Calu3 (cell line): ENCODE measurements at regions not wholly inside any gene's neighbourhood (a gene's known extent, or its start where the extent isn't known, plus 50 kb on each side); places are given as distances from the start of the nearest gene placed in this dataset.

Experiments used
- BruUV-seq: library from RNA; stranded (reverse); fragments of 400-500 nt; replicated peaks from 2 replicates; lab custom pipeline; 2021; lab: Mats Ljungman, UMichigan
- CTCF ChIA-PET: fragments of 300-600 bp; sonication (Branson Sonifier 250); formaldehyde crosslinking; loops from one replicate; lab custom pipeline; 2022; ENCODE audit warnings: antibody characterized with exemption; lab: Charles Lee
- DNase-seq: peaks from one replicate; pipeline ENCODE4 v3.0.0; 2022
- H3K27ac Mint-ChIP-seq: one replicate; pipeline ENCODE4 v1.8.0; 2022; ENCODE audit warnings: mixed read lengths; ENCODE audit not compliant: unreplicated experiment
- H3K27me3 Mint-ChIP-seq: one replicate; pipeline ENCODE4 v1.8.0; 2022; ENCODE audit warnings: mixed read lengths; ENCODE audit not compliant: unreplicated experiment
- H3K36me3 Mint-ChIP-seq: one replicate; pipeline ENCODE4 v1.8.0; 2022; ENCODE audit warnings: mild to moderate bottlenecking, moderate library complexity, mixed read lengths; ENCODE audit not compliant: insufficient read depth, unreplicated experiment
- H3K4me1 Mint-ChIP-seq: one replicate; pipeline ENCODE4 v1.8.0; 2022; ENCODE audit warnings: mild to moderate bottlenecking, low read depth, mixed read lengths; ENCODE audit not compliant: unreplicated experiment
- H3K4me3 Mint-ChIP-seq: one replicate; pipeline ENCODE4 v1.8.0; 2022; ENCODE audit warnings: mild to moderate bottlenecking, low read depth, moderate library complexity, mixed read lengths; ENCODE audit not compliant: unreplicated experiment
- H3K9me3 Mint-ChIP-seq: one replicate; pipeline ENCODE4 v1.8.0; 2022; ENCODE audit warnings: low read depth, mixed read lengths; ENCODE audit not compliant: unreplicated experiment
- intact Hi-C: fragments of 100-400 bp; cut with micrococcal nuclease; formaldehyde crosslinking; loops from one replicate; pipeline ENCODE4 v1.10.0; 2022; ENCODE audit not compliant: unreplicated experiment
- TF ChIP-seq, protein P1 (sequence below): fragments of 200-600 bp; IDR thresholded peaks from one replicate; pipeline ENCODE4 v1.8.0; 2022; ENCODE audit warnings: antibody characterized with exemption; ENCODE audit not compliant: unreplicated experiment

DNA sequence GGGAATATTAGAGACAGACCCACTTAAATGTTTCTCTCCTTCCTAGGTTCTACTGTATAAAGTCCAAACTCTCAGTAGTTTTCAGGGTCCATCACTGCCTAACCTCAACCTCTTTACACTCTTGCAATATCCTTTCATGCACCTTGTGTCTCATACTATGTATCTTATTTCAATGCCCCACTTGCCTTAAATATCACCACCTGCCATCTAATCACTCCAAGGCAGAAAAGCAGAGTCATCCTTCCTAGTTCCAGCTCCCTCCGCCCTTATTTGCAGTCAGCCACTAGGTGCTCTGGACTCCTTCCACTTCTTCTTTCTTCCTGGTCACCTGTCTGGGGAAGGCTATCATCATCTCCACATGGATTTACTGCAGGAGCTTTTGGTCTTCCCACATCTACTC lies 322.0 kb downstream of the MFSD1 start:
- Mint-ChIP-seq H3K4me3 (no peak overlapping the region), H3K27ac (no peak overlapping the region), H3K4me1 (peaks cover 28% of the 10 kb centered on the region), H3K9me3 (peaks cover 5% of the 10 kb centered on the region), H3K27me3 (no peaks in the 10 kb centered on the region), H3K36me3 (peaks cover 5% of the 10 kb centered on the region)
- BruUV-seq, result no TSS peak
- TF ChIP-seq, protein P1, sequence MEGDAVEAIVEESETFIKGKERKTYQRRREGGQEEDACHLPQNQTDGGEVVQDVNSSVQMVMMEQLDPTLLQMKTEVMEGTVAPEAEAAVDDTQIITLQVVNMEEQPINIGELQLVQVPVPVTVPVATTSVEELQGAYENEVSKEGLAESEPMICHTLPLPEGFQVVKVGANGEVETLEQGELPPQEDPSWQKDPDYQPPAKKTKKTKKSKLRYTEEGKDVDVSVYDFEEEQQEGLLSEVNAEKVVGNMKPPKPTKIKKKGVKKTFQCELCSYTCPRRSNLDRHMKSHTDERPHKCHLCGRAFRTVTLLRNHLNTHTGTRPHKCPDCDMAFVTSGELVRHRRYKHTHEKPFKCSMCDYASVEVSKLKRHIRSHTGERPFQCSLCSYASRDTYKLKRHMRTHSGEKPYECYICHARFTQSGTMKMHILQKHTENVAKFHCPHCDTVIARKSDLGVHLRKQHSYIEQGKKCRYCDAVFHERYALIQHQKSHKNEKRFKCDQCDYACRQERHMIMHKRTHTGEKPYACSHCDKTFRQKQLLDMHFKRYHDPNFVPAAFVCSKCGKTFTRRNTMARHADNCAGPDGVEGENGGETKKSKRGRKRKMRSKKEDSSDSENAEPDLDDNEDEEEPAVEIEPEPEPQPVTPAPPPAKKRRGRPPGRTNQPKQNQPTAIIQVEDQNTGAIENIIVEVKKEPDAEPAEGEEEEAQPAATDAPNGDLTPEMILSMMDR, result no peak
- CTCF ChIA-PET, result no interaction called here
- intact Hi-C loops, result loop anchor here (5.0 kb wide), 1 partner anchor 178 kb away; no protein-coding TSS in a partner anchor
- DNase-seq, result no peak

DNA sequence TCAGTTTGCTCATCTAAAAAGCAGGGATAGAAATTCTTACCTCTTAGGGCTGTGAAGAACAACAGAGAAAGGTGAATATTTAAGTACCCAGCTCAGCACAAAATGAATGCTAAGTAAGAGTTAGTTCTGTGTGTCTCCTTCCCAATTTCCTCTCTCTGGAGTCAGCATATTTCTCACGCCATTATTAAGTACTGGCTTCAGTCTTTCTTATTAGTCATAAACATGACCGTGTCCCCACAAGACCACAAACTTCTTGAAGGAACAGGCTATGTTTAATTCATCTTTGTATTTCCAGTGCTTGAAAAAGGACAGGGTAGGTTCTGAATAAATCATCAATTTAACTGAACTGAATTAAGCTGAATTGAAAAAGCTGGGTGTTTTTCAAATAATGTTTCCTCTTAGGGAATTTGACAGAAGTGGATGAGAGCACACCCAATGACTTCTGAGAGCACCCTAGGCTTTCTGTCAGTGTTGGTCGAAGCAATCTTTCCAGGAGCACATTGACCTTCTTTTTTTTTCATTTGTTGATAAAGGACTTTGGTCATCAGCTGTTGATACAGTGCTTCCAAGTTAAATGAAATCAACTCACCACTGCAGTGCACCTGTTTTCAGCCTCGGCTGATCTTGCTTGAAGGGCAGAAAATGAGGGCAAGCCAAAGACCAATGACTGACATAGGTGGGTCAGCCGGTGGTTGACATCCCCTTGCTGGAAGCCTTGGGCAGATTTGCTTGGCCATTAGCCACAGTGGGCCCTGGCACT lies 324.6 kb downstream of the MFSD1 start:
- no peak for DNase-seq
- intact Hi-C loops, result no loop called here
- Mint-ChIP-seq H3K9me3 (peaks cover 5% of the 10 kb centered on the region), H3K4me3 (no peak overlapping the region), H3K36me3 (peaks cover 5% of the 10 kb centered on the region), H3K4me1 (peaks cover 46% of the 10 kb centered on the region), H3K27ac (no peak overlapping the region), H3K27me3 (no peaks in the 10 kb centered on the region)
- TF ChIP-seq, protein P1, result no peak
- BruUV-seq, result no TSS peak
- CTCF ChIA-PET, result interaction anchor here (0.7 to 0.8 kb wide), 2 partner anchors 15 to 32 kb away, joined by 3 to 5 read pairs; no protein-coding TSS in a partner anchor

DNA sequence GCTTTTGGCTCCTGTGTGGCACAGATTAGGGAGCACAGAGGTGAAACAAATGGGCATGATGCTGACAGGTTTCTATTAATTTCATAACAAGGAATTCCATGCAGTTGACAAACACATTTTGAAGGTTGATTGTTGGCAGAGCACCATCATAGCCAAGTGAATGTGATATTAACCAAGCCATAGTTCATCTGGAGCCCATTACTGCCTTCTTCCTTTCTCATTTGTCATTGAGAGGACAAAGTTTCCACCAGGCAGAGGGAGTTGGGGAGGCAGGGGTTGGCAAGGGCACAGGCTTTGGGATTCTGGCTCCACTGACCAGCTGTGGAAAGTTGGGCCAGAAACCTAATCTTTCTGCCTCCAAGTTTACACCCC lies 325.2 kb downstream of the MFSD1 start:
- no peak for DNase-seq
- Mint-ChIP-seq H3K9me3 (peaks cover 5% of the 10 kb centered on the region), H3K36me3 (peaks cover 5% of the 10 kb centered on the region), H3K27me3 (no peaks in the 10 kb centered on the region), H3K4me1 (peaks cover 46% of the 10 kb centered on the region), H3K27ac (no peak overlapping the region), H3K4me3 (no peak overlapping the region)
- intact Hi-C loops, result no loop called here
- no TSS peak for BruUV-seq
- TF ChIP-seq, protein P1, result no peak
- CTCF ChIA-PET, result interaction anchor here (0.8 kb wide), 1 partner anchor 15 kb away, joined by 5 read pairs; no protein-coding TSS in a partner anchor

DNA sequence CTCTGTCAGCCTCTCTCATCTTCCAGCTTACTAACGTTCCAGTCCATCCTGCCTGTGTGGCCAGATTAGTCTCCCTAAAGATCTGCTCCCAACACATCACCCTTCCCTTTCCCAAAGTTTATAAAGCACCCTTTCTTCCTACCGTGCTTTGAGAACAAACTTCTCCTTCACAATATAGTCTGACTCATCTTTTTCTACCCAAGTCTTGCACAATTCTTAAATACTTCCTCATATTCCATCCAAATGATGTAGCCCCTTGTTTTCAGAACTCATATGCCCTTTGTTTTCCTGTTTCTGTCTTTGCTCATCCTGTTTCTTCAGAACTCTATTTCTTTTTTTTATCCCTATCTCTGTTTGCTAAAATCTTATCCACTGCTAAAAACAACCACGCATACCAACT lies 326.8 kb downstream of the MFSD1 start:
- DNase-seq, result peak; percentile 19
- no peaks in the 10 kb centered on the region for H3K27me3 Mint-ChIP-seq
- TF ChIP-seq, protein P1, result no peak
- H3K4me1 Mint-ChIP-seq, result peaks cover 57% of the 10 kb centered on the region
- peaks cover 5% of the 10 kb centered on the region for H3K36me3 Mint-ChIP-seq
- peaks cover 5% of the 10 kb centered on the region for H3K9me3 Mint-ChIP-seq
- H3K27ac Mint-ChIP-seq, result peak overlapping the region; percentile 69
- H3K4me3 Mint-ChIP-seq, result peak overlapping the region; percentile 6
- CTCF ChIA-PET, result no interaction called here
- no TSS peak for BruUV-seq
- intact Hi-C loops, result loop anchor here (1.0 to 2.0 kb wide), 2 partner anchors 38 to 210 kb away; no protein-coding TSS in a partner anchor
